GM04503 (cell line): ENCODE measurements at regions not wholly inside any gene's neighbourhood (a gene's known extent, or its start where the extent isn't known, plus 50 kb on each side); places are given as distances from the start of the nearest gene placed in this dataset.

Experiments used
- DNase-seq: peaks from one replicate; pipeline ENCODE4 v3.0.0-alpha.2; 2012; ENCODE audit warnings: low read depth

GRCh38 chr9:1429297-1429696 lies 379.1 kb downstream of the DMRT2 start:
- DNase-seq, result no peak

GRCh38 chr9:1431461-1431860 lies 381.3 kb downstream of the DMRT2 start:
- DNase-seq, result no peak

GRCh38 chr9:1434052-1434767 lies 384.1 kb downstream of the DMRT2 start:
- DNase-seq, result no peak

GRCh38 chr9:1434811-1435210 lies 384.7 kb downstream of the DMRT2 start:
- no peak for DNase-seq

- no peak for DNase-seq
Measured at GRCh38 chr9:1440256-1440655, 390.1 kb downstream of the DMRT2 start.

- no peak for DNase-seq
Measured at GRCh38 chr9:1442105-1442504, 391.9 kb downstream of the DMRT2 start.

- DNase-seq, result no peak
Measured at GRCh38 chr9:1443450-1443849, 393.3 kb downstream of the DMRT2 start.

- no peak for DNase-seq
Measured at GRCh38 chr9:1446671-1447070, 396.5 kb downstream of the DMRT2 start.

- no peak for DNase-seq
Measured at GRCh38 chr9:1453636-1454035, 403.5 kb downstream of the DMRT2 start.

- no peak for DNase-seq
Measured at GRCh38 chr9:1454211-1454610, 404.1 kb downstream of the DMRT2 start.

GRCh38 chr9:1454616-1455347 lies 404.6 kb downstream of the DMRT2 start:
- no peak for DNase-seq

- DNase-seq, result no peak
Measured at GRCh38 chr9:1455766-1456165, 405.6 kb downstream of the DMRT2 start.

- DNase-seq, result no peak
Measured at GRCh38 chr9:1456301-1457024, 406.3 kb downstream of the DMRT2 start.

GRCh38 chr9:1457460-1457859 lies 407.3 kb downstream of the DMRT2 start:
- DNase-seq, result no peak

GRCh38 chr9:1458503-1458902 lies 408.3 kb downstream of the DMRT2 start:
- peak; percentile 37 for DNase-seq

GRCh38 chr9:1460143-1460769 lies 410.1 kb downstream of the DMRT2 start:
- no peak for DNase-seq

GRCh38 chr9:1461812-1462211 lies 411.7 kb downstream of the DMRT2 start:
- DNase-seq, result no peak

- DNase-seq, result no peak
Measured at GRCh38 chr9:1462626-1463308, 412.6 kb downstream of the DMRT2 start.

GRCh38 chr9:1469996-1470395 lies 419.8 kb downstream of the DMRT2 start:
- no peak for DNase-seq

GRCh38 chr9:1473956-1474634 lies 423.9 kb downstream of the DMRT2 start:
- DNase-seq, result no peak

- DNase-seq, result no peak
Measured at GRCh38 chr9:1474671-1475070, 424.5 kb downstream of the DMRT2 start.
